ENCODE measurements at regions not wholly inside any gene's neighbourhood (a gene's known extent, or its start where the extent isn't known, plus 50 kb on each side); places are given as distances from the start of the nearest gene placed in this dataset.
"Not testable (repeated sequence)": the region's sequence is repeated elsewhere in the genome, so short reads cannot be mapped to it uniquely, and the experiment has no call there.

DNA sequence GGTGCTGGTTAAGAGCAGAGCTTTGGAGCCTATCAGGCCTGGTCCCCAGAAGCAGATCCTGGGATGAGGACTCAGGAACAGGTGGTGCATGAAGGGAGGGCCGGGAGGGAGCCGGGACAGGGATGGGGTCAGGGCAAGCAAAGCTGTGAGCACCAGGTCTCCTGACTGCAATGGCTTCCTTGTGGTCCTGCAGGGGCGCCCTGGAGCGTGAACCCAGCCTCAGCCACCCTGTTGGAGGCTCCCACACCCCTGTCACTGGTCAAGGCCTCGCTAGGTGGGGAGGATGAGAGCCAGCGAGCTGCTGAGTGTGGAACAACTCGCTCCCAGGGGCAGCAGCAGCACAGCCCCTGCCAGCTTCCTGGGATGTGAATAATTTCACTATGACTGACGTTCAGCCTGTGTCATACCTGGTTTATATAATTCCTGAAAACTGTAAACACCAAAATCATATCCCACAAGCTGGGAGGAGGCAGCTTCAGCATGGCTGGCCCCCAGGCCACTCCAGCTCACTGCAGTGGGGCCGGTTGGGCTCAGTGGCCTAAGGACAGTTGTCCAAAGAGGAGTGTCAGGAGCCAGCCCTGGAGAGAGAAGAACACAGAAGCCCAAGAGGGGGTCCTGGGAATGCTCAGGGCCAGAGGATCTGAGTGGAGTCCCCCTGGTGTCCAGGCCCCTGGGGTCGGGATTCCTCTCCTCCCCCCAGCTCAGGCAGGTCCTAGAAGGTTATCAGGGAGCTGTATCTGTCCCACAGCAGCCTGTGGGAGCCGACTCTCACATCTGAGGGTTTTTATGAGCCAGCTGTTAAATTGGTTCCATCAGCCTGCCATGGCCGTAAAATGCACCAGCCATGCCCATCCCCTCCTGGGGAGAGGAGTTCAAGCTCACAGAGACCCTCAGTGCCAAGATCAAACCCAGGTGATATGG, 272.9 kb downstream of the ADGRD1 start:
- no peak for FAIRE-seq
- DNase-seq (ENCODE audit: extremely low spot score, insufficient read length, low read depth): no peak

DNA sequence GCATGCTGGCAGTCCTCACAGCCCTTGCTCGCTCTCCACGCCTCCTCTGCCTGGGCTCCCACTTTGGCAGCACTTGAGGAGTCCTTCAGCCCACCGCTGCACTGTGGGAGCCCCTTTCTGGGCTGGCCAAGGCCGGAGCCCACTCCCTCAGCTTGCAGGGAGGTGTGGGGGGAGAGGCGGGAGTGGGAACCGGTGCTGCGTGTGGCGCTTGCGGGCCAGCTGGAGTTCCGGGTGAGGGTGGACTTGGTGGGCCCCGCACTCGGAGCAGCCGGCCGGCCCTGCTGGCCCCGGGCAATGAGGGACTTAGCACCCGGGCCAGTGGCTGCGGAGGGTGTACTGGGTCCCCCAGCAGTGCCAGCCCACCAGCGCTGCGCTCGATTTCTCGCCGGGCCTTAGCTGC, 273.9 kb downstream of the ADGRD1 start:
- DNase-seq (ENCODE audit: extremely low spot score, insufficient read length, low read depth); FAIRE-seq: not testable (repeated sequence)

GRCh38 chr12:131229079-131229425, 275.3 kb downstream of the ADGRD1 start:
- not testable (repeated sequence) for FAIRE-seq; DNase-seq (ENCODE audit: extremely low spot score, insufficient read length, low read depth)

- DNase-seq (ENCODE audit: extremely low spot score, insufficient read length, low read depth) (no peak), FAIRE-seq (no peak)
These were observed 276.0 kb downstream of the ADGRD1 start for GRCh38 chr12:131229426-131230339.

DNA sequence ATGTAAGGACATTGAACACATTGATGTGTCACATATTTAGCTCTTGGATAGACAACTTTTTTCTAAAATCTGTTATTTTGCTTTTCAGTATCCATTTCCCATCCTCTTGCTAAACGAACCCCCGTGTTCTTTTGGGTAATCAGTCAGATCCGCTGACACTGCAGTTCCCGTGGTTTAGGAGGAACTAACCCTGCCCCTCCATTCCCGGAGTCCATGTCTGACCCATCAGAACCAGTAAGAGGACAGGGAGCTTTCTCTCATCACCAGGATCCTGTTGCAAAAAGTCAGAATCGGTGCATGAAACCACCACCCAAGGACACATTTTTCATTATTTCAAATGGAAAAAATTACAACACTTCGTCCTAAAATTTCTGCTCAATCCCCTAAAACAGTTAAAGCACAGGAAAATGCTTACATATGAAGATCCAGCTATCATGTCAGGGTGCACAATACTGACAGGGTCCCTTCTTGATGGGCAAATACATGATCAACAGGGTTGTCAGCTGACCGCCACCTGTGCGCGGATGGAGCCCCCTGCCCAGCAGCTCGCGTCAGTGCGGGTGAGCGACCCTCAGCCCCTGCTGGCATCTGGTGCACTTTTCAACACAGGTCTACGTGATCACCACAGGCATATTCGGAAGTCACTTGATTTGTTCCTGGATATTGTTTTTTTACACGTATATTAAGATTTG, 276.8 kb downstream of the ADGRD1 start:
- no peak for DNase-seq (ENCODE audit: extremely low spot score, insufficient read length, low read depth)
- FAIRE-seq: no peak

DNA sequence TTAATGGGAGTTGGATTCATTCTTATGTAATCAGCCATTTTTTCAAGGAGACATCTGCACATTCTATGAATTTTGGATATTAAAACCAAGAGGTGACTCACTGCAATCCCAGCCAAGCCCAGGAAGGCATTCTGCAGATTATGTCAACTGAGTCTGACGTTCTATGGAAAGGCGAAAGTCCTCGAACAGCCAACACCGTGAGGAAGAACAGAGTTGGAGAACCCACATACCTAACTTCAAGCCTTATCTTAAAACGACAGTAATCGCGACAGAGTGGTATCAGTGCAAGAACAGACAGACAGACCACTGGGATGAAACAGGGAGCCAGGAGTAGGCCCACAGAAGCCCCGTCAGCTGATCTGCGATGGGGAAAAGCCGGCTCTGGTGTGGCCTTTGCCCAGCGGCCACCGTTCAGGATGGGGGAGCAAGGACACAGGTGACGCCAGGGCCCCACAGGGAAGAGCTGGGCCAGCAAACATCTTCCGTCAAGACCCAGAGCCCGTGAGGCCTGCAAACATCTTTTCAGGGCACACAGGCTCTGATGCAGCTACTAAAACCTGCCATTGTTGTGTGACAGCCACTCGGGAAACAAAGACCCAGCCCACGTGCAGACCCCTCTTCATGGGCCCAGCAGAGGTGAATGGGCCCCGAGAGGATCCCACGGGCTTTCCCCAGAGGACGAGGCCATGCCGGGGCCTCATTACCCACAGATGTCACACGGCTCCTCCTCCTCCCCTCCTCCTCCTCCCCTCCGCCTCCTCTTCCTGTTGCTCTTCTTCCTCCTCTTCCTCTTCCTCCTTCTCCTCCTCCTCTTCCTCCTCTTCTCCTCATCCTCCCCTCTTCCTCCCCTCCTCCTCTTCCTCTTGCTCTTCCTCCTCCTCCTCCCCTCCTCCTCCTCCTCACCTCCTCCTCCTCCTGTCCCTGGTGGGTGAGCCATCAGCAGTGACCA, 277.6 kb downstream of the ADGRD1 start:
- FAIRE-seq: no peak

DNA sequence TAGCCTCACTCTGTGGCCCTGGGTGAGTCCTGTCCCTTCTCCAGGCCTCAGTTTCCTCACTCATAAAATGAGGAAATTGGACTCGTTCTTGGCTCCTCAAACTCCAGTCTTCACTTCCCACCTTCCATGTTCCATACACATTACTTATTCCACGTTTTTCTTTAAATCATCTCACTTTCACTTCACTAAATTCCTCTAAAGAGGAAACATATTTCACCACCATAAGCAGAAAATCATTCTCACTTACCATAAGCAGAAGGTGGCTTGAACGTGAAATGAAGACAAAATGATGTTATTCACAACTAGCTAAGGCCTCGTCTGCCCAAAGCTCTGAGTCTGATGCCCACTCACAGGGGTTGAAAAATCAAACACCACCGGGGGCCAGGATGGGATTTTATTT, 278.3 kb downstream of the ADGRD1 start:
- no peak for DNase-seq (ENCODE audit: extremely low spot score, insufficient read length, low read depth)
- no peak for FAIRE-seq

More for the DNA sequence above, 277.6 kb downstream of the ADGRD1 start:
- DNase-seq (ENCODE audit: extremely low spot score, insufficient read length, low read depth): no peak

- FAIRE-seq; DNase-seq (ENCODE audit: extremely low spot score, insufficient read length, low read depth): not testable (repeated sequence)
These were observed 279.2 kb downstream of the ADGRD1 start for GRCh38 chr12:131232872-131233271.

- not testable (repeated sequence) for FAIRE-seq; DNase-seq (ENCODE audit: extremely low spot score, insufficient read length, low read depth)
These were observed 280.4 kb downstream of the ADGRD1 start for GRCh38 chr12:131233850-131234789.

DNA sequence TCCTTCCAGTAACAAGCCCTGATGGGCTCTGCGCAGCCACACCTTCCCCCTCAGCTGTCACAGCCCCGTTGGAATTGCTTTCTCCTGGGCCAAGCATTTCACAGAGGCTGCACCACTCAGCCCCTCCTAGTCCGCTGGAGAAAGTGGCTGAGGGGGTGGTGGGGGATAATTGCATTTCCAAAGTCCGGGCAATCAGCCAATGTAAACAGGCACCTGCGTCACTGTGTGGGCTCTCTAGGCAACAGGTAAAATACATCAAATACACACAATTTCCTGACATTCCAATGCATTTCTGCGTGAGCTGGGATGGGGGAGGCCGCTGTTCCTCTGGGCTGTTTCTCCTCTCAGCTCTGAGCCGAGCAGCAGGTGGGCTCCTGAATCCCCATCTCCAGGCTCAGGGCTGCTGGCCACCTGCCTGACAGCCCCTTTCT, 281.1 kb downstream of the ADGRD1 start:
- not testable (repeated sequence) for FAIRE-seq; DNase-seq (ENCODE audit: extremely low spot score, insufficient read length, low read depth)

- FAIRE-seq (no peak), DNase-seq (ENCODE audit: extremely low spot score, insufficient read length, low read depth) (no peak)
These were observed 282.2 kb downstream of the ADGRD1 start for GRCh38 chr12:131235871-131236271.

DNA sequence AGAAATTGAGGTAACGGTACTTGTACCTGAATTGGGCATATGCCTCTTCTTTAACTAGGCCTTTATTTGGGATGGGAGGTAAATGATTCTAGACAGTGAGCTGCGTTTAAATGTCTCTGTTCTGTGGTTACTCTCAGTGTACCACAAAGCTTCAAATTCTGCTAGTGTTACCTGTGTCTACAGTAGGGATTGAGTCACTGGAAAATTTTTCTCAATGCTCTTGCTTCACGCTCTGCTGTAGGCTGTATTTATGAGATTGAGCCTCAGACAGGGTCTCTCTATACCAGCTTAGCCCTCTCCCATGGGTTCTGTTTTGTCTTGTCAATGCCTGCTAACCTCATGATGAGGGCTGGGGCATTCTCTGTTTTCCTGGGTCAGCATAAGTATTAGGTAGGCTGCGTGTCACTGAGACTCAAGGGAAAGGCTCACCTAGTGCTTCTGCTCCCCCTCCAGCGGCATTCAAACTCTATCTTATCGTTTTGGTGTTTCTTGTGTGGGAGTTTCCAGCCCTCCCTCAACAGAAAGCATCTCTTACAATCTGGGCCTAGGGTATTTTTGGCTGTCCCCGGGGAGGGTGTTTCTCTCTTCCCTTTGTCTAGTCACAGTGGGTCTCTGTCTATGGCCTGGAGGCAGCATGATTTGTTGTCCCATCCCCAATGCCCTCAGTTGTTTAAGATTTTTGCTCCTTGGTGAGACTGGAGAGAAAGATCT, 285.8 kb downstream of the ADGRD1 start:
- DNase-seq (ENCODE audit: extremely low spot score, insufficient read length, low read depth) (no peak), FAIRE-seq (peak; percentile 80)

GRCh38 chr12:131241517-131241916, 287.8 kb downstream of the ADGRD1 start:
- FAIRE-seq (no peak), DNase-seq (ENCODE audit: extremely low spot score, insufficient read length, low read depth) (no peak)

DNA sequence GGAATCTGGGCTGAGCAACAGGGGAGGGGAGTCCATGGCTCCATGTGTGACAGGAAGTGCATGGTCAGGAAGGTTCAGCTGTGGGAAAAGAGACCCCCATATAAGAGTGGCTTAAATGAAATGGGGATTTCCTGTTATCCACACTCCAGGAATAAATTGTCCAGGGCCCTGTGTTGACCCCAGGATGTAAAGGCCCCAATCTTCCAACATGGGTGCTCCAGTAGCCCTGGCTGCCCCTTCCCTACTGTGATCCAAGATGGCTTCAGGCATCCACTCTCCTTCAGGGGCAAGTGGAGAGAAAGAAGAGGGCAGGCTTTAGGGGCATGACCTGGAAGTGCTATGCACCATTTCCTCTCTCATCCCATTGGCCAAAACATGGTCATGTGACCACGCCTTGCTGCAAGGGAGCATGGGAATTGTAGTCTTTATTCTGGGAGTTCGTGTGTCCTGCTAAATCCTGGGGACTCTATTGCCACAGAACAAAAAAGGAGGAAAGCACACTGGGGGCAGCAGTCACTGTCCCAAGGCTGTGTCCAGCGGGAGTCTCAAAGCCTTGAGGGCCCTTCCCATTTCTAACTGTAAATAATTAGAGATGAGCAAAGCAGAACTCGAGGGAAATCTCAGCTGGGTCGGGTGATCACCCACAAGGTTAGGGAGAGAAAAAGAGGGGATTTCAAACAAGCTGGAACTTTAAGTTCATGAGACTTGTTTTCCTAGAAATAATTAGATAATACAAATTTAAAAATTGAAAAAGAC, 289.2 kb downstream of the ADGRD1 start:
- peak; percentile 49 for FAIRE-seq
- no peak for DNase-seq (ENCODE audit: extremely low spot score, insufficient read length, low read depth)

DNA sequence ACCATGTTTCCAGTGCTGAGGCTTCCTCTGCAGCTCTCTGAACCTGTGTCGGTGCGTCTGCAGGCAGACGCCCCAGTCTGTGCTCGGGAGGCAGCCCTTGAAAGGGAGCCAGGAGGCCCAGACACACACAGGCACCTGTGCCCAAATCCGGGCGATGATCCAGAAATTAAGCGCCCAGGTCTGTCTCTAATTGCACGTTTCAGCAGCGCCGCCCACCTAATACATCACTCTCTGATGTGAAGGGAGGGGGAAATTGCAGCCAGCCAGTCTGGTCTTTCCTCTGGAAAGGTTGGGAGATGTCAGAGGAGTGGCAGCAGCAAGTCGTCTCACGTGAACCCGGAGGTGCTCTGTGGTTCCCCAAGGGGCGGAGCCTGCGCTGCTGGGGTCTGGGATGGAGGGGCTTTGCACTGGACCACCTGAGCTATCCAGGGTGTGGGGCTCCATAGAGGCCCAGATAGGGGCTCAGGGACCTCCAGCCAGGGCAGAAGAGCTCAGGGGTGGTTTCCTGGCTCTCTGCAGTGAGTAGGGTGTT, 290.5 kb downstream of the ADGRD1 start:
- FAIRE-seq; DNase-seq (ENCODE audit: extremely low spot score, insufficient read length, low read depth): not testable (repeated sequence)

DNA sequence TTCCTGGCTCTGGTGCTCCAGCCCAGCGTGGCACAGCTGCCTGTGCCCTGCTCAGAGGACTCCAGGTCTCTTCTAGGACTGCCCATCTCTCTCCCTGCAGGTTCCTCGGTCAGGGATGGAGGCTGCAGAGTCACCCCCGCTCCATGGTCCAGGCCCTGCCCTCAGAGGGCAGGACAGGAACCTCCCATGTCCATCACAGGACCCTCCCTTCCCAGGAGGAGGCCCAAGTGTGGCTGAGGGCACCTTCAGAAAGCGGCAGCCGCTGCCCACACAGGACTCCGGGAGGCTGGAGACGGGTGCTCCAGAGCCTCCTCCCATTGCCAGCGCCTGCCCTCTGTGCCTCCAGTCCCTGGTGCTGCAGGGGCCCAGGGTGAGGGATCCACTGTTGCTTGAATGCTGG, 291.5 kb downstream of the ADGRD1 start:
- FAIRE-seq; DNase-seq (ENCODE audit: extremely low spot score, insufficient read length, low read depth): not testable (repeated sequence)

All from GM18507 (cell line).